GM11168 (cell line): ENCODE measurements at regions not wholly inside any gene's neighbourhood (a gene's known extent, or its start where the extent isn't known, plus 50 kb on each side); places are given as distances from the start of the nearest gene placed in this dataset.

Source experiments
- in situ Hi-C: fragments of 300-500 bp; cut with MboI; formaldehyde crosslinking; loops from one replicate; pipeline ENCODE4 v1.12.0; 2022; ENCODE audit warnings: low sequenced_read_pairs; ENCODE audit not compliant: unreplicated experiment

GRCh38 chrX:45735571-45735970, 534.9 kb upstream of the DIPK2B start:
- in situ Hi-C loops = no loop called here

DNA sequence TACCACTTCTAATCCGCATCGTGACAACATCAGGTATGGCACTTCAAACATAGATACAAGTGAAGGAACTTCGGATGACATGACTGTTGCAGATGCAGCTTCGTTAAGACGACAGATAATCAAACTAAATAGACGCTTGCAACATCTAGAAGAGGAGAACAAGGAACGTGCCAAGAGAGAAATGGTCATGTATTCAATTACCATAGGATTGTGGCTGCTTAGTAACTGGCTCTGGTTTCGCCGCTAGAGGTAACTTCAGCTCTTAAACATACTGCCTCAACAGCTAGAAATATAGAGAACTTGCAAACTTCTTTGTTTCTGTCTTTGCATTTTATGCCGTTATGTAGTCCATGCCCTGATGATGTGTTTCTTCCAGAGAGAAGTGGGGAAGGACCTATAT, 530.8 kb upstream of the DIPK2B start:
- in situ Hi-C loops = no loop called here

DNA sequence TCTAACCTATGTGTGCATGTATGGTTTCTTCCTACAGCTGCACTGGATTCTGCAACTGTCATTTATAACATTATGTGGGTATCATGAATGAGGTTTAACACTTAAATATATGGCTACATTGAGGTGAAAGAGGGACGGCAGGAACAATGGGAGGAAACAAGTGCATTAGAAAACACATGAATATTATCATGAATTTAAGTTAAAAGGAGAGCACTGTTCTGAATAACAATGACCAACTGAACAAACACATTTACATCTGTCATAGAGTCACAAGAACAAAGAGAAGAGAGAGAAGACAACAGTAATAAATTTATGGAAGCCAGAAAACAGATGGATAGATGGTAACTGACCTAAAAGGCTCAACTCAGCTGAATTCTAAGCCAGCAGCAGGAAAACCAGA, 527.1 kb upstream of the DIPK2B start:
- in situ Hi-C loops = no loop called here

DNA sequence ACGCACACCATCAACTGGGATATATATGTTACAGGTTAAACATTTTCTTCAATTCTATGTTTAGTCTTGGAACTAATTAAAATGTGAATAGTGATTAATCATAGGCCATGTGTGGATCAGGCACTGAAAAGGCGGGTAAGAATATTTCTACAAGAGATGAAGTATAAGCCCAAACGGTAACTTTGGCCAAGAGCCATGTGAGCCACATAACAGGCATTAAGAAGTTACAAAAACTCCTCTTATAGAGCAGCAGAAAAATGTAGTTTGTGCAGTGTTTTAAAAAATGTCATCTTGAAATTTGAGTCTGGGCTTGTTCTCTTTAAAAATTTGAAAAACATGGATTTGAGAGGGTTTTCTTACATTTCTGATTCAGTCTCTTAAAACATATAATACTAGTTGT, 521.8 kb upstream of the DIPK2B start:
- in situ Hi-C loops = no loop called here

- in situ Hi-C loops = no loop called here
Observed at GRCh38 chrX:45719751-45720501, 519.2 kb upstream of the DIPK2B start.

GRCh38 chrX:45718676-45719075, 518.0 kb upstream of the DIPK2B start:
- in situ Hi-C loops = no loop called here

DNA sequence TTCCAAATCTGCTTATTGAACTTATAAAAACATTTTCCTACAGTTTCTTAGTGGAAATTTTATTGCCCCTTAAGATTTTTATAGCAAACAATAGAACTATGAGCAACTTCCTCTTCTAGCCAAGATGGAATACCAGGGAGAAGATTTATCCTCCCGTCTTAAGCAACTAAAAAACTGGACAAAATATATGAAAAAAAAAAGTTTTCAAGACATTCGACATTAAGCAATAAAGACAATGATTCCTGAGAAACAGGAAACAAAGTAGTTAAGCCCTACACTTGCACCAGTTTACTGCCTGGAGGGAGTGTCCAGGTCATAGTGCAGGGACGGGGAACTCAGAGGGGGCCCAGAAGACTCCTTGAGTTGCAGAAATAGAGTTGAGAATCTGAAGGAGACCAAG, 516.1 kb upstream of the DIPK2B start:
- in situ Hi-C loops = no loop called here

- in situ Hi-C loops = no loop called here
Observed at GRCh38 chrX:45715748-45716147, 515.1 kb upstream of the DIPK2B start.

- in situ Hi-C loops = no loop called here
Observed at GRCh38 chrX:45714866-45715265, 514.2 kb upstream of the DIPK2B start.

GRCh38 chrX:45712067-45712466, 511.4 kb upstream of the DIPK2B start:
- in situ Hi-C loops = no loop called here

- in situ Hi-C loops = no loop called here
Observed at GRCh38 chrX:45711231-45711630, 510.6 kb upstream of the DIPK2B start.

DNA sequence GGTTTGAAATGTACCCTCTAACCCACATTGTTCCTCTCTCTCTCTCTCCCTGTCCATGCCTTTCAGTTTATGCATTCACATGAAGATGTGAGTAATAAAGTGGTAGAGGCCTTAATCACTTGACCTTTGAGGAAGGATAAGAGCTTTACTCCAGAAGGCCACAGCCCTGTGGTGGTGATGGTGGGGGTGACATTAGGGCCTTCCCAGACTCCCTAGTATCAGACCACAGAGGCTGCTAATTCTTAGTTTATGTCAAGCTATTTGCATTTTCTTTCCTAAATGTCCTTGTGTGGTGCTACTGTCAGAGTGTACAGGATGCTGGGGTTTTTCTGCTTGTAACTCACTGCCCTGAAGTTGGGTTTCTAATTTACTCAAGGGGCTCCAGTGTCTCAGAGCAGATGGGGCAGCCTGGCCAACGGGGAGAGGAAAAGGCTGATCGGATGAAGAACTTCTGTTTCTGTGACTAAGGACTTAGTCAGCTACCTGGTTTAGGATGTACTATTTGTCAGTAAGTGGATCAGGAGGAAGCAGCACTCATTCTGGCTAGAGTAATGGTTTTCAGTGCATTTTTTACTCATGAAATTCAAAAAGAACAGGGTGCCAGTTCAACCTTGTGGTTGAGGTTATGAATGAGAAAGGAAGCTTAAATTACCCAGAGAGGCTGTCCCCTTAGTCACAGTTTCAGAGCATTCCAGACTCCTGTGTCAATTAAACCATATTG, 509.6 kb upstream of the DIPK2B start:
- in situ Hi-C loops = no loop called here

GRCh38 chrX:45709381-45709780, 508.7 kb upstream of the DIPK2B start:
- in situ Hi-C loops = no loop called here

GRCh38 chrX:45699158-45699557, 498.5 kb upstream of the DIPK2B start:
- in situ Hi-C loops = no loop called here

GRCh38 chrX:45697591-45697990, 496.9 kb upstream of the DIPK2B start:
- in situ Hi-C loops = no loop called here

- in situ Hi-C loops = no loop called here
Observed at GRCh38 chrX:45696736-45697135, 496.1 kb upstream of the DIPK2B start.

DNA sequence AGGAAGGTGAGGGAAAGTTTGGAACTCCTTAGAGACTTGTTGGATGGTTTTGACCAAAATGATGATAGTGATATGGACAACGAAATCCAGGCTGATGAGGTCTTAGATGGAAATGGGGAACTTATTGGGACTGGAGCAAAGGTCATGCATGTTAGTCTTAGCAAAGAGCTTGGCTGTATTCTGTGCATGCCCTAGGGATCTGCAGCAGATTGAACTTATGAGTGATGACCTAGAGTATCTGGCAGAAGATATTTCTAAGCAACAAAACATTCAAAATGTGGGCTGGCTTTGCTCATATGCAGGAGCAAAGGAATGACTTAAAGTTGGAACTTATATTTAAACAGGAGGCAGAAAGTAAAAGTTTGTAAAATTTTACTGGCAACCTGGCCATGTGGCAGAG, 489.3 kb upstream of the DIPK2B start:
- in situ Hi-C loops = no loop called here

DNA sequence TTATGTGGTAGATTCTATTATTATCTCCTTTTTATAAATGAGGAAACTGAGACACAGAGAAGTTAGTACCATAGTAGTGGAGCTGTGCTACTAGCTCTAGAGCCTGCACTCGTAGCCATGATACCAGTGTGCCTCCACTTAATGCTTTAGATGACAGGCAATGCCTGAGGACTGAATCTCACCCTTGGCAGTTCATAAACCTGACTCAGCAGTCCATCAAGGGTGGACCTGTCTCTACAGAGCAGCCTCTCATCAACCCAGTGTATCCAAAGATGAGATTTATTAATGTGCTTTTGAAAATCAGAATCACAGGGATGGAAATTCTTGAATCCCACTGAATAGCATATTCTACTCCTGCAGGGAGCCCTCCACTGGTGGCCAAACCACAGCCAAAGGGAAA, 483.2 kb upstream of the DIPK2B start:
- in situ Hi-C loops = no loop called here

DNA sequence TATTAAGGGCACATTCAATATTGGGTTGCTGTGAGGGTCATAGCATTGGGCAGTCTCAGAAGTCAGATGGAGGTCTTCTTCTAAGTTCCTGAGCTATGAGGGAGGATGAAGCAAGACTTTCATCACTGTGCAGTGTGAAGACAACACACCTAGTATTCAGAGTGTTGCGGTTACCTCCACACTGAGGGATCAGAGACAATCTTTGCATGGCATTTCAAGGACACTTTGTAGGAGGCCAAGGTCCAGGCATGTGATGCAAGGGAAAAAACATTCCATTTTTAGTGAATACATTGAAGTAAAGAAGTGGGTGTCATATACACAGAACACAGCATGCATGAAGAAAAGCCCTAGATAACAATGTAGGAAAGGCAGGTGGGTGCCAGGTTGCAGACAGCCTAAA, 481.2 kb upstream of the DIPK2B start:
- in situ Hi-C loops = no loop called here

- in situ Hi-C loops = no loop called here
Observed at GRCh38 chrX:45669715-45670340, 469.2 kb upstream of the DIPK2B start.

- in situ Hi-C loops = no loop called here
Observed at GRCh38 chrX:45668686-45669443, 468.2 kb upstream of the DIPK2B start.
